ENCODE measurements at regions not wholly inside any gene's neighbourhood (a gene's known extent, or its start where the extent isn't known, plus 50 kb on each side); places are given as distances from the start of the nearest gene placed in this dataset.
"Not testable (repeated sequence)": the region's sequence is repeated elsewhere in the genome, so short reads cannot be mapped to it uniquely, and the experiment has no call there.

DNA sequence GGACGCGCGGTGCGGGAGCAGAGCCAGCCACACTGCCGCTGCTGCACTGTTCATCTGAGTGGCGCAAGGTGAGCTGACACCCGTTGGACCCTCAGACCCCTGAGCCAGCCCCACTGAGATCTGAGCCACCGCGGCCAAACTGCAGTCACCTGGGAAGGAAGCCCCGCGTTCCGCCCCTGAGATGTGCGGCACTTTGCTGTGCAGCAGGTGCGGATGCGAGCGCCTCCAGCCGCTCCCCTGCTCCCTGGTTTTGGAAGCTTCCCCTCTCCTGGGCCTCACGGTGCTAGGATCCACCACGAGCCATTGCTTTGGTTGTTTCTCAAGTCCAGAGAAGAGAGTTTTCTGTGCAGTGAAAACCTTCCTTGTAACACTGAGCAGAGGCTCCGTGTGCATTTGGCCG, 254.1 kb downstream of the ADGRD1 start:
- CTCF ChIA-PET; H3K36me3 ChIP-seq (ENCODE audit: control insufficient read depth in 4 of 4, insufficient read depth in 4 of 4, low read length in 3 of 4); POLR2A ChIA-PET; DNase-seq; H3K9me3 ChIP-seq (ENCODE audit: control extremely low read depth in 1 of 5, control insufficient read depth in 4 of 5, insufficient read depth in 2 of 5, low read depth in 1 of 5, low read length in 4 of 5); H3K27me3 ChIP-seq (replicated peaks in 2 of 5; ENCODE audit: control insufficient read depth in 4 of 5, insufficient read depth in 5 of 5, low read length in 4 of 5); H3K4me3 ChIP-seq (ENCODE audit: control insufficient read depth in 1 of 7, extremely low read depth in 1 of 7, insufficient read depth in 4 of 7, low read depth in 2 of 7, low read length in 6 of 7); H3K27ac ChIP-seq (ENCODE audit: insufficient read depth in 1 of 2, low read depth in 1 of 2, low read length in 2 of 2, poor library complexity in 1 of 2, severe bottlenecking in 2 of 2): not testable (repeated sequence)
- H3K4me1 ChIP-seq (ENCODE audit: control extremely low read depth in 1 of 4, control insufficient read depth in 4 of 4, insufficient read depth in 4 of 4, low read length in 3 of 4): peaks cover 0 to 22% (median 7%) of the 10 kb centered on the region in 4 experiments
- 97% methylated on average over 8 of the region's 21 CpGs for WGBS (ENCODE audit: insufficient coverage)

DNA sequence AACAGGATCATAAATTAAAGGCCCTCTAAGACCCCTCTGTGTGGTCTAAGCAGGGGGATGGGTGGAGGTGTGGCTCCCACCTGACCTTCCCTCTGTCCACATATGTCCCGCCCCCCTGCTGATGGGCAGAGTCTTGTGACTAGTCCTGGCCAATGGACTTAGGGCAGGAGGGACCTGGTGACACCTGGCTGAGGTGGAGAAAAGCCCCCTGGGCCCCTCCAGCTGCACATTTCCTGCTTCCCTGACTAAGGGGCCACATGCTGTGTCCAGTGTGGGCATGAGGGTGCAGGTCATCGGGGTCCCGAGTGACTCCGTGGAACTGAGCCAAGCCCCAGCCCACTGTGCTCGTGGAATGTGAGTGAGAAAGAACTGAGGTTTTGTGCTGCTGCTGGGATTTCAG, 254.7 kb downstream of the ADGRD1 start:
- WGBS (ENCODE audit: insufficient coverage): 58% methylated on average over 2 of the region's 5 CpGs
- no peaks in the 10 kb centered on the region for H3K36me3 ChIP-seq (ENCODE audit: control insufficient read depth in 4 of 4, insufficient read depth in 4 of 4, low read length in 3 of 4)

DNA sequence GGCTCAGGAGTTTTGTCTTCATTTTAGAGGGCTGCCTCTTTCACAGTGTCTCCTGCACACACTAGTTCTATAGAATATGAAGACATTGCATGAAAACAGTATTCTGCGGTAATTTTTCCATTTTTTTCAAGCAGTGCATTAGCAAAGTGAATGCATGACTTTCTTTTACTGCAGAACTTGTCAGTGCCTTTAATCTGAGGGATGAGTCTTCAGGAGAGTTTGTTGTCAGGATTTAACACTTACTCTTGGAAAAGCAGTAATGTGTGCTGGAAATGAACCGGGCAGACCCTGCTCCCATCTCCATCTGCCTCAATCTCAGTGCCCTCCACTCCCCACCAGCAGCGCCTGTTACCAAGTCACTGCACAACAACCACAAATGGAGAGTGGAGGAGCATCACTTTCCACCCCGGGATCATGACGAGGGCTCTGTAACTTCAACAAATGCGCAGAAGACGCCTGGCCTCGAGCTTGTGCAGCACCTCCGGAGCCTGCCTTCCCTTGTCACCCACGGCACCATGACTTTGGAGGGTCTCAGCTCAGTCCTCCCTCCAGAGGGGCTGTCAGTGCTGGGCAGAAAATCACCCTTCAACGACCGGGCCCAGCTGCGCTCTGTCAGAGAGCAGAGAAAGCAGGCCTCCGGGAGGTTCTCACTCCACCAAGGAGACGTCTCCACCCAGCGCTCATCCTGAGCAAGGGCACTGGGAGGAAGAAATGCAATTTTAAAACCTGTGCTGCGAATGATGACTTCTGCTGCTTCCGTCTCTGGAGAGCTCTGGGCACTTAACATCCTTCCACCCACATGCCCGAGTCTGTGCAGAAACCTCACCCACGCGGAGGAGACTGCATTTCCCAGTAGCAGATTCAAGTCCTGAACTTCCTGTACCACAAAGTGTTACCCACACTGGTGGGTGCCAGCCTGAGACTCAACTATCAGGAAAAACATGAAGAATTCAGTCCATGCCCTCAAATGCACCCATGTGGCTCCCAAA, 255.7 kb downstream of the ADGRD1 start:
- Histone ChIP-seq H3K4me3 (ENCODE audit: control insufficient read depth in 1 of 7, extremely low read depth in 1 of 7, insufficient read depth in 4 of 7, low read depth in 2 of 7, low read length in 6 of 7) (no peak overlapping the region), H3K9me3 (ENCODE audit: control extremely low read depth in 1 of 5, control insufficient read depth in 4 of 5, insufficient read depth in 2 of 5, low read depth in 1 of 5, low read length in 4 of 5) (peaks cover 0 to 8% (median 0%) of the 10 kb centered on the region in 5 experiments), H3K27ac (ENCODE audit: insufficient read depth in 1 of 2, low read depth in 1 of 2, low read length in 2 of 2, poor library complexity in 1 of 2, severe bottlenecking in 2 of 2) (no peak overlapping the region), H3K36me3 (ENCODE audit: control insufficient read depth in 4 of 4, insufficient read depth in 4 of 4, low read length in 3 of 4) (no peaks in the 10 kb centered on the region), H3K4me1 (ENCODE audit: control extremely low read depth in 1 of 4, control insufficient read depth in 4 of 4, insufficient read depth in 4 of 4, low read length in 3 of 4) (peaks cover 0 to 22% (median 7%) of the 10 kb centered on the region in 4 experiments), H3K27me3 (replicated peaks in 2 of 5; ENCODE audit: control insufficient read depth in 4 of 5, insufficient read depth in 5 of 5, low read length in 4 of 5) (no peaks in the 10 kb centered on the region)
- ChIA-PET POLR2A (no interaction called here), CTCF (interaction anchor here (1.0 kb wide), 2 partner anchors 38 to 77 kb away, joined by 3 read pairs; no protein-coding TSS in a partner anchor)
- 91% methylated on average over 18 of the region's 21 CpGs for WGBS (ENCODE audit: insufficient coverage)
- no peak for DNase-seq

More for the DNA sequence above, 254.7 kb downstream of the ADGRD1 start:
- Histone ChIP-seq H3K4me1 (ENCODE audit: control extremely low read depth in 1 of 4, control insufficient read depth in 4 of 4, insufficient read depth in 4 of 4, low read length in 3 of 4) (peaks cover 0 to 22% (median 7%) of the 10 kb centered on the region in 4 experiments), H3K4me3 (ENCODE audit: control insufficient read depth in 1 of 7, extremely low read depth in 1 of 7, insufficient read depth in 4 of 7, low read depth in 2 of 7, low read length in 6 of 7) (no peak overlapping the region), H3K9me3 (ENCODE audit: control extremely low read depth in 1 of 5, control insufficient read depth in 4 of 5, insufficient read depth in 2 of 5, low read depth in 1 of 5, low read length in 4 of 5) (peaks cover 0 to 4% (median 0%) of the 10 kb centered on the region in 5 experiments), H3K27me3 (replicated peaks in 2 of 5; ENCODE audit: control insufficient read depth in 4 of 5, insufficient read depth in 5 of 5, low read length in 4 of 5) (no peaks in the 10 kb centered on the region), H3K27ac (ENCODE audit: insufficient read depth in 1 of 2, low read depth in 1 of 2, low read length in 2 of 2, poor library complexity in 1 of 2, severe bottlenecking in 2 of 2) (no peak overlapping the region)
- ChIA-PET CTCF (no interaction called here), POLR2A (no interaction called here)
- DNase-seq: no peak

DNA sequence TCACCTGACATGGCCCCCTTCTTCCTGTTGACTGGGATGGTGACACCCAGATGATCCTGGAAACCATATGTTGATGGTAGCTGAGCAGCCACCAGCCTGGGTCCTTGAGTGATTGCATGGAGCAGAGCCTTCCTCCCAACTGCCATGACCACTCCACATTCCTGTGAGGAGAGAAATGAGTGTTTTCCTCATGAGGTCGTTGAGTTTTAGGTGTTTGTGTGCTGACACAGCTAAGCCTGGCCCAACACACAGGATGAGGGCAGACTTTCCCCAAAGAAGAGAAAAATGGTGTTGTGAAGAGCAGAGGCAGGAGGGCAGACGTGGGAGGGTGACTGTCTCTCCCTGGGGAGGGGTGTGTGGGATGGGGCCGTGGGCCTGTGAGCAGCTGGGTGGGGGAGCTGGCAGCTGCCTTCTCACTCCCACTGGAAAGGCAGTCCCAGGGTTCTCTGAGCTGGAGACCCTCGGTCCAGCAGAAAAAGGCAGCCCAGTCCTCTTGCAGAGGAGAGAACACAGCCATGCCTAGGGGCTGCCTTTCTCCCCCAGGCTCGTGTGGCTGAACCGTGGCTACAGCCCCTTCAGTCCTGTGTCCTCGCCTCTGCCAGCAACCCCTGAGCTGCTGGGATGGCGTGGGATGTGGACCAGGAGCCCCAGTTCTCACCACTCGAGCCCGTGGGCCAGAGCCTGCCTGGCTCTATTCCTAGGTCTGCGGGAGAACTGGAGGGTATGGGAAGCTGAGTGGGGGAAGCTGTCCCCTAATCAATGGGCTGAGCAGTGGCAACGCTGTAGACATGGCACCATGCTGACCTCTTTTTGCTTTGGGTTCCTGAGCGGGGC, 257.0 kb downstream of the ADGRD1 start:
- no peak for DNase-seq
- ChIA-PET POLR2A (no interaction called here), CTCF (interaction anchor here (0.9 to 1.2 kb wide), 3 partner anchors 18 to 78 kb away, joined by 3 read pairs; no protein-coding TSS in a partner anchor)
- no peaks in the 10 kb centered on the region for H3K36me3 ChIP-seq (ENCODE audit: control insufficient read depth in 4 of 4, insufficient read depth in 4 of 4, low read length in 3 of 4)
- H3K4me3 ChIP-seq (ENCODE audit: control insufficient read depth in 1 of 7, extremely low read depth in 1 of 7, insufficient read depth in 4 of 7, low read depth in 2 of 7, low read length in 6 of 7): no peak overlapping the region
- peaks cover 0 to 8% (median 0%) of the 10 kb centered on the region in 5 experiments for H3K9me3 ChIP-seq (ENCODE audit: control extremely low read depth in 1 of 5, control insufficient read depth in 4 of 5, insufficient read depth in 2 of 5, low read depth in 1 of 5, low read length in 4 of 5)
- WGBS (ENCODE audit: insufficient coverage): 98% methylated on average over 11 of the region's 13 CpGs
- H3K27me3 ChIP-seq (replicated peaks in 2 of 5; ENCODE audit: control insufficient read depth in 4 of 5, insufficient read depth in 5 of 5, low read length in 4 of 5): no peaks in the 10 kb centered on the region
- H3K4me1 ChIP-seq (ENCODE audit: control extremely low read depth in 1 of 4, control insufficient read depth in 4 of 4, insufficient read depth in 4 of 4, low read length in 3 of 4): peaks cover 0 to 22% (median 7%) of the 10 kb centered on the region in 4 experiments
- no peak overlapping the region for H3K27ac ChIP-seq (ENCODE audit: insufficient read depth in 1 of 2, low read depth in 1 of 2, low read length in 2 of 2, poor library complexity in 1 of 2, severe bottlenecking in 2 of 2)

DNA sequence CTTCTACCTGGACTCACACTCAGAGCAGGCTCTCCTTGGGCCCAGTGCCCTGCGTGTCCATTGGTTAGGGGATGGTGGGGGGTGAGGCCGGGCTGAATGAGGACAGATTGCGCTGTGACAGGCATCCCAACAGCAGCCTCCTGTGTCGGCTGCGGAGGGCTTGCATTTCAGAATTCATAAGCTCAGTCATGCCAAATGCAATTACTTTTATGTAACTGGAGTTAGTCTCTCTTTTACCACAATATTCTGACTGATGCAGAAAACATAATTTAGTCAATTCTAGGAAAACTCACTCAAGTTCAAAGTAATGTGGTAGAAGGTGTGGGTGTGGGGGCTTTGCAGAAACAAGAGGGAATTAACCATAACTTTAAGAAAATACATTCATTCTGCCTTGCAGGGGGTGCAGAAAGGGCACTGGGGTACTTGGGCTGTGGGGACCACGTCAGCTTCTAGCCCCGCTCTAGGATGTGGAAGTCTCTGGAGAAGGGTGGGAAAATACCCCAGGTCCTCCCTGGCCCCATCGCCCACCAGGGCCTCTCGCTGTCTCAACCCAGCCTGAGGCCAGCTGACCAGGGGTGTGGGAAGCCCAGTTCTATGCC, 257.7 kb downstream of the ADGRD1 start:
- Histone ChIP-seq H3K27me3 (replicated peaks in 2 of 5; ENCODE audit: control insufficient read depth in 4 of 5, insufficient read depth in 5 of 5, low read length in 4 of 5) (no peaks in the 10 kb centered on the region), H3K4me3 (ENCODE audit: control insufficient read depth in 1 of 7, extremely low read depth in 1 of 7, insufficient read depth in 4 of 7, low read depth in 2 of 7, low read length in 6 of 7) (no peak overlapping the region), H3K9me3 (ENCODE audit: control extremely low read depth in 1 of 5, control insufficient read depth in 4 of 5, insufficient read depth in 2 of 5, low read depth in 1 of 5, low read length in 4 of 5) (peaks cover 0 to 8% (median 0%) of the 10 kb centered on the region in 5 experiments), H3K27ac (ENCODE audit: insufficient read depth in 1 of 2, low read depth in 1 of 2, low read length in 2 of 2, poor library complexity in 1 of 2, severe bottlenecking in 2 of 2) (no peak overlapping the region), H3K36me3 (ENCODE audit: control insufficient read depth in 4 of 4, insufficient read depth in 4 of 4, low read length in 3 of 4) (no peaks in the 10 kb centered on the region), H3K4me1 (ENCODE audit: control extremely low read depth in 1 of 4, control insufficient read depth in 4 of 4, insufficient read depth in 4 of 4, low read length in 3 of 4) (peaks cover 0 to 23% (median 11%) of the 10 kb centered on the region in 4 experiments)
- ChIA-PET CTCF (interaction anchor here (0.9 to 1.2 kb wide), 2 partner anchors 17 to 78 kb away, joined by 3 read pairs; no protein-coding TSS in a partner anchor), POLR2A (no interaction called here)
- 62% methylated on average over 3 of the region's 9 CpGs for WGBS (ENCODE audit: insufficient coverage)
- no peak for DNase-seq

DNA sequence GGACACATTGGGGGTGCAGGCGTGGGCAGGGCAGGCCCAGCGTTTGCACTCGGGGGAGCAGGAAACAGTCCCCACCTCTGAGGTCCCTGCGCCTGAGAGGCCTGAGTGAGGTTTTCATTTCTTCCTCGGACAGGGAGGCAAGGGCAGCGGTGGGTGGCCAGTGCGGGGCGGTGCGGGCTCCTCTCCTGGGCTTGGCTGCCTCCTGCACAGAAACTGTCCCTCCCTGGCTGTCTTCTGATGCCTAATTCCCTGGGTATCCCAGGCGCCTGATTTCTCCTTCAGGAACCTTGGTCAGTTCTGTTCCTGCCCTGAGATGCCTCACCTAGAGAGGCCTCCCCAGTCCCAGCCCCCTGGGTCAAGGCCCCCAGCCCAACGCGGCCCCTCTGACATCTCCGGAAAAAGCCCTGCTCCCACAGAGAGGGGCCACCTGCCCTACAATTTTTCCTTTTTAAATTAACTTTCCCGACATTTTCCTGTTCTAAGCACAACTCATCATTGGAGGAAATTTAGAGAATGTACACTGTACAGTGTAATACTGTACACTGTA, 260.3 kb downstream of the ADGRD1 start:
- Histone ChIP-seq H3K4me3 (ENCODE audit: control insufficient read depth in 1 of 7, extremely low read depth in 1 of 7, insufficient read depth in 4 of 7, low read depth in 2 of 7, low read length in 6 of 7) (no peak overlapping the region), H3K36me3 (ENCODE audit: control insufficient read depth in 4 of 4, insufficient read depth in 4 of 4, low read length in 3 of 4) (no peaks in the 10 kb centered on the region), H3K4me1 (ENCODE audit: control extremely low read depth in 1 of 4, control insufficient read depth in 4 of 4, insufficient read depth in 4 of 4, low read length in 3 of 4) (peaks cover 4 to 48% (median 35%) of the 10 kb centered on the region in 4 experiments), H3K27ac (ENCODE audit: insufficient read depth in 1 of 2, low read depth in 1 of 2, low read length in 2 of 2, poor library complexity in 1 of 2, severe bottlenecking in 2 of 2) (no peak overlapping the region), H3K27me3 (replicated peaks in 2 of 5; ENCODE audit: control insufficient read depth in 4 of 5, insufficient read depth in 5 of 5, low read length in 4 of 5) (no peaks in the 10 kb centered on the region), H3K9me3 (ENCODE audit: control extremely low read depth in 1 of 5, control insufficient read depth in 4 of 5, insufficient read depth in 2 of 5, low read depth in 1 of 5, low read length in 4 of 5) (peaks cover 0 to 8% (median 0%) of the 10 kb centered on the region in 5 experiments)
- WGBS (ENCODE audit: insufficient coverage): 98% methylated on average over 11 of the region's 14 CpGs
- DNase-seq: no peak
- CTCF ChIA-PET: no interaction called here
- POLR2A ChIA-PET: no interaction called here
